ENCODE measurements at regions not wholly inside any gene's neighbourhood (a gene's known extent, or its start where the extent isn't known, plus 50 kb on each side); places are given as distances from the start of the nearest gene placed in this dataset.

GRCh38 chr6:56366141-56366852 is 118.9 kb upstream of the COL21A1 start:
- TF ChIP-seq YY1 (IDR thresholded peaks at IDR 0.05; ENCODE audit: insufficient read depth, insufficient read length) (no peak), SUZ12 (IDR thresholded peaks at IDR 0.05; ENCODE audit: extremely low read depth, insufficient read depth, insufficient read length) (no peak)
